HepG2 (cell line): ENCODE measurements at regions not wholly inside any gene's neighbourhood (a gene's known extent, or its start where the extent isn't known, plus 50 kb on each side); places are given as distances from the start of the nearest gene placed in this dataset.

ENCODE experiments used
- ATAC-seq: fragments of 200-7000 bp; cut with Tn5 transposase; 3 replicates; pipeline ENCODE4 v1.9.1; 2020; ENCODE audit warnings: mild to moderate bottlenecking, moderate library complexity
- BruUV-seq: library from RNA; stranded (reverse); fragments of 400-500 nt; replicated peaks from 2 replicates; lab custom pipeline; 2021; lab: Mats Ljungman, UMichigan
- CTCF ChIA-PET: fragments of 300-600 bp; formaldehyde crosslinking; extraction: SDS; loops from one replicate; lab custom pipeline; 2021; ENCODE audit warnings: low total read pairs, inconsistent platforms, low intra/inter-chr PET ratio; lab: Yijun Ruan, JAX
- POLR2A ChIA-PET: fragments of 350-600 bp; sonication (Branson Sonifier 250); formaldehyde crosslinking; loops from one replicate; lab custom pipeline; 2020; ENCODE audit warnings: antibody characterized with exemption, inconsistent platforms; lab: Yijun Ruan, JAX
- DNase-seq: peaks from one replicate; pipeline ENCODE4 v3.0.0-alpha.2; 2015; ENCODE audit warnings: low spot score
- FAIRE-seq: peaks from 3 replicates; lab custom pipeline; 2011; peaks lifted over from hg19 to GRCh38; lab: Jason Lieb, UNC
- H2AFZ ChIP-seq: one replicate; pipeline ENCODE4 v1.6.1; 2011; ENCODE audit warnings: low read length, inconsistent platforms
- H3K27ac ChIP-seq: fragments of 300-600 bp; 3 replicates; pipeline ENCODE4 v1.8.0; 2011; ENCODE audit warnings: mixed run types, mild to moderate bottlenecking, mixed read lengths, low read length, inconsistent platforms; ENCODE audit not compliant: insufficient read depth; ENCODE audit errors: extremely low read length
- H3K27me3 ChIP-seq, 2 experiments: fragments of 200-600 bp in 1 of 2; 2 replicates in 1 of 2; 3 replicates in 1 of 2; pipeline versions ENCODE4 v1.6.0 to v1.8.0; 2011; ENCODE audit warnings: low read length in 2 of 2, mild to moderate bottlenecking in 2 of 2, moderate library complexity in 2 of 2, inconsistent platforms in 1 of 2; ENCODE audit not compliant: insufficient read depth in 2 of 2, control insufficient read depth in 1 of 2
- H3K36me3 ChIP-seq, 2 experiments: fragments of 200-600 bp in 1 of 2; replicated peaks in 1 of 2; 2 replicates in 1 of 2; 3 replicates in 1 of 2; pipeline versions ENCODE4 v1.5.1 to v1.8.0; 2011; ENCODE audit warnings: low read length in 2 of 2, inconsistent platforms in 1 of 2; ENCODE audit not compliant: insufficient read depth in 2 of 2, control insufficient read depth in 1 of 2
- H3K4me1 ChIP-seq: 2 replicates; pipeline ENCODE4 v1.5.1; 2012; ENCODE audit warnings: low read length, inconsistent platforms; ENCODE audit not compliant: insufficient read depth
- H3K4me2 ChIP-seq: 2 replicates; pipeline ENCODE4 v1.6.0; 2011; ENCODE audit warnings: low read depth, low read length, inconsistent platforms
- H3K4me3 ChIP-seq, 3 experiments: fragments of 200-600 bp in 1 of 3; sonication (generic), shearing (Covaris generic) in 1 of 3; replicated peaks in 1 of 3; 2 replicates each; pipeline ENCODE4 v1.5.1; 2011 to 2016; ENCODE audit warnings: low read length in 3 of 3, inconsistent platforms in 2 of 3, low read depth in 2 of 3, mild to moderate bottlenecking in 2 of 3, control low read depth in 1 of 3, mixed read lengths in 1 of 3; ENCODE audit not compliant: insufficient read depth in 1 of 3
- H3K79me2 ChIP-seq: one replicate; pipeline ENCODE4 v1.6.1; 2011; ENCODE audit warnings: low read length, inconsistent platforms; ENCODE audit not compliant: insufficient read depth
- H3K9ac ChIP-seq: 2 replicates; pipeline ENCODE4 v1.6.0; 2011; ENCODE audit warnings: mild to moderate bottlenecking, low read depth, low read length, inconsistent platforms; ENCODE audit not compliant: insufficient read depth
- H3K9me3 ChIP-seq: 2 replicates; pipeline ENCODE4 v1.5.1; 2012; ENCODE audit warnings: mild to moderate bottlenecking, low read length
- H4K20me1 ChIP-seq: 2 replicates; pipeline ENCODE4 v1.6.0; 2011; ENCODE audit warnings: inconsistent platforms, mild to moderate bottlenecking, low read length, moderate library complexity; ENCODE audit not compliant: insufficient read depth
- ARID3A ChIP-seq: IDR thresholded peaks from 2 replicates; pipeline ENCODE4 v1.6.1; 2012; ENCODE audit warnings: low read depth, low read length, improper control_type of control experiment
- CAMTA2 ChIP-seq: sonication (generic); formaldehyde crosslinking; IDR thresholded peaks from 2 replicates; pipeline ENCODE4 v1.4.0; 2020; ENCODE audit warnings: mild to moderate bottlenecking, missing genetic modification reagents, borderline replicate concordance
- DNMT1 ChIP-seq: sonication (generic); formaldehyde crosslinking; IDR thresholded peaks from 2 replicates; pipeline ENCODE4 v1.5.1; 2020; ENCODE audit warnings: mild to moderate bottlenecking, missing genetic modification reagents
- FOXA1 ChIP-seq, 2 experiments: fragments of 450-650 bp in 1 of 2; sonication (generic) in 1 of 2; formaldehyde crosslinking in 1 of 2; IDR thresholded peaks; 2 replicates each; pipeline versions ENCODE4 v1.4.0 to v1.6.1; 2016 to 2020; ENCODE audit warnings: missing genetic modification reagents in 1 of 2
- FOXK1 ChIP-seq: sonication (generic); formaldehyde crosslinking; IDR thresholded peaks from 2 replicates; pipeline ENCODE4 v1.4.0; 2020; ENCODE audit warnings: low read depth, missing genetic modification reagents, borderline replicate concordance
- HNF4A ChIP-seq: sonication (generic); formaldehyde crosslinking; IDR thresholded peaks from 2 replicates; pipeline ENCODE4 v1.4.0; 2020; ENCODE audit warnings: missing genetic modification reagents
- JARID2 ChIP-seq: sonication (generic); formaldehyde crosslinking; IDR thresholded peaks from 2 replicates; pipeline ENCODE4 v1.8.1; 2023; ENCODE audit warnings: missing genetic modification reagents, inconsistent platforms; ENCODE audit not compliant: insufficient replicate concordance
- RARG ChIP-seq: sonication (generic); formaldehyde crosslinking; IDR thresholded peaks from 2 replicates; pipeline ENCODE4 v1.4.0; 2020; ENCODE audit warnings: low read depth, mild to moderate bottlenecking, missing genetic modification reagents
- SALL1 ChIP-seq: sonication (generic); formaldehyde crosslinking; IDR thresholded peaks from 2 replicates; pipeline ENCODE4 v1.8.0; 2022; ENCODE audit warnings: mild to moderate bottlenecking, missing genetic modification reagents
- TCF7L2 ChIP-seq: IDR thresholded peaks from 2 replicates; pipeline ENCODE4 v1.6.1; 2011; ENCODE audit warnings: mild to moderate bottlenecking, low read depth, low read length, moderate library complexity
- ZMYM4 ChIP-seq: sonication (generic); formaldehyde crosslinking; IDR thresholded peaks from 2 replicates; pipeline ENCODE4 v1.8.1; 2023; ENCODE audit warnings: mild to moderate bottlenecking, missing genetic modification reagents
- ZNF24 ChIP-seq: fragments of 450-650 bp; IDR thresholded peaks from 2 replicates; pipeline ENCODE4 v1.6.1; 2017; ENCODE audit warnings: antibody characterized with exemption, mild to moderate bottlenecking
- ZNF264 ChIP-seq: sonication (generic); formaldehyde crosslinking; IDR thresholded peaks from 2 replicates; pipeline ENCODE4 v1.4.0; 2020; ENCODE audit warnings: missing genetic modification reagents
- ZNF354B ChIP-seq: sonication (generic); formaldehyde crosslinking; IDR thresholded peaks from 2 replicates; pipeline ENCODE4 v1.8.0; 2022; ENCODE audit warnings: mild to moderate bottlenecking, missing genetic modification reagents
- ZNF362 ChIP-seq: sonication (generic); formaldehyde crosslinking; IDR thresholded peaks from 2 replicates; pipeline ENCODE4 v1.4.0; 2020; ENCODE audit warnings: missing genetic modification reagents, mild to moderate bottlenecking, borderline replicate concordance
- ZNF432 ChIP-seq: sonication (generic); formaldehyde crosslinking; IDR thresholded peaks from 2 replicates; pipeline ENCODE4 v1.5.0; 2020; ENCODE audit warnings: missing genetic modification reagents, mild to moderate bottlenecking, borderline replicate concordance
- ZNF564 ChIP-seq: sonication (generic); formaldehyde crosslinking; IDR thresholded peaks from 2 replicates; pipeline ENCODE4 v1.8.1; 2023; ENCODE audit warnings: mild to moderate bottlenecking, missing genetic modification reagents
- ZNF720 ChIP-seq: sonication (generic); formaldehyde crosslinking; IDR thresholded peaks from 2 replicates; pipeline ENCODE4 v1.4.0; 2020; ENCODE audit warnings: missing genetic modification reagents
- WGBS: methylation state at CpG from one replicate; pipeline ENCODE4 v1.1.6; 2017; ENCODE audit warnings: low lambda C conversion rate; 5-methylcytosine and 5-hydroxymethylcytosine counted together
- in situ Hi-C: cut with HindIII; loops from 2 replicates; pipeline ENCODE4 v1.10.0; 2017; ENCODE audit warnings: low pct_unique_long_range_greater_than_20kb; ENCODE audit not compliant: extremely low pct_ligation_motif_present
- intact Hi-C: fragments of 100-400 bp; cut with micrococcal nuclease; formaldehyde crosslinking; loops from one replicate; pipeline ENCODE4 v1.10.0; 2022; ENCODE audit not compliant: unreplicated experiment

GRCh38 chr1:187078321-187078720 lies 249.6 kb downstream of the PLA2G4A start (continued):
- TF ChIP-seq ZNF362 (CRISPR knock-in tag) (no peak), SALL1 (no peak), HNF4A (CRISPR knock-in tag) (no peak), CAMTA2 (CRISPR knock-in tag) (no peak), FOXK1 (no peak), ZNF564 (CRISPR knock-in tag) (no peak), ZNF432 (CRISPR knock-in tag) (no peak), ZNF720 (CRISPR knock-in tag) (no peak), ARID3A (no peak), ZMYM4 (CRISPR knock-in tag) (no peak), ZNF354B (CRISPR knock-in tag) (no peak), FOXA1 (IDR thresholded peaks at IDR 0.05) (no peak), FOXA1 (CRISPR knock-in tag; IDR thresholded peaks at IDR 0.05) (no peak), ZNF24 (no peak)

- H3K4me2 ChIP-seq = no peak overlapping the region
- H2AFZ ChIP-seq = no peak overlapping the region
- ATAC-seq (no peak), FAIRE-seq (no peak), DNase-seq (no peak)
- H3K27me3 ChIP-seq = no peaks in the 10 kb centered on the region
- H3K9me3 ChIP-seq = no peaks in the 10 kb centered on the region
- ChIA-PET CTCF (no interaction called here), POLR2A (no interaction called here)
- in situ Hi-C loops = no loop called here
- H3K9ac ChIP-seq = no peak overlapping the region
- no peaks in the 10 kb centered on the region for H3K79me2 ChIP-seq
- no peaks in the 10 kb centered on the region for H3K36me3 ChIP-seq
- TF ChIP-seq TCF7L2 (no peak), ZNF264 (no peak), DNMT1 (CRISPR knock-in tag) (no peak), JARID2 (CRISPR knock-in tag) (no peak), RARG (CRISPR knock-in tag) (no peak)
- TF ChIP-seq, all 625 proteins: peak for 0
- Histone ChIP-seq H3K4me3 (no peak overlapping the region), H3K4me1 (no peaks in the 10 kb centered on the region), H4K20me1 (no peaks in the 10 kb centered on the region), H3K27ac (no peak overlapping the region)
- 1% methylated on average over 2 of the region's 2 CpGs for WGBS
- BruUV-seq = no TSS peak
- intact Hi-C loops = no loop called here
These were observed 250.2 kb downstream of the PLA2G4A start for GRCh38 chr1:187078916-187079315.
